Endodermal cell (in vitro differentiated cells): ENCODE measurements at regions not wholly inside any gene's neighbourhood (a gene's known extent, or its start where the extent isn't known, plus 50 kb on each side); places are given as distances from the start of the nearest gene placed in this dataset.
A peak's percentile ranks its signal among the peaks of the same experiment; 100 is the strongest.
"Not testable (repeated sequence)": the region's sequence is repeated elsewhere in the genome, so short reads cannot be mapped to it uniquely, and the experiment has no call there.

Source experiments
- DNase-seq: peaks from one replicate; pipeline ENCODE4 v3.0.0-alpha.2; 2017
- H3K27ac ChIP-seq: 2 replicates; pipeline ENCODE4 v1.5.1; 2013; ENCODE audit warnings: mild to moderate bottlenecking, low read depth, low read length, moderate library complexity
- H3K27me3 ChIP-seq: 2 replicates; pipeline ENCODE4 v1.6.1; 2013; ENCODE audit warnings: mild to moderate bottlenecking, low read length, moderate library complexity; ENCODE audit not compliant: insufficient read depth, control insufficient read depth, poor library complexity, severe bottlenecking
- H3K36me3 ChIP-seq: 2 replicates; pipeline ENCODE4 v1.7.0; 2013; ENCODE audit warnings: mild to moderate bottlenecking, low read length, moderate library complexity; ENCODE audit not compliant: control insufficient read depth, insufficient read depth
- H3K4me1 ChIP-seq: one replicate; pipeline ENCODE4 v1.7.0; 2013; ENCODE audit warnings: low read length; ENCODE audit not compliant: control insufficient read depth, insufficient read depth
- H3K4me3 ChIP-seq: 2 replicates; pipeline ENCODE4 v1.5.1; 2013; ENCODE audit warnings: mild to moderate bottlenecking, low read length, moderate library complexity
- H3K9ac ChIP-seq: 2 replicates; pipeline ENCODE4 v1.6.1; 2013; ENCODE audit warnings: mild to moderate bottlenecking, low read length, moderate library complexity; ENCODE audit not compliant: poor library complexity, severe bottlenecking; ENCODE audit errors: extremely low read depth
- H3K9me3 ChIP-seq: 2 replicates; pipeline ENCODE4 v1.6.1; 2013; ENCODE audit warnings: mild to moderate bottlenecking, low read length, moderate library complexity; ENCODE audit not compliant: control insufficient read depth
- H3K27ac Mint-ChIP-seq: 2 replicates; pipeline ENCODE4 v1.8.0; 2020; ENCODE audit warnings: mixed read lengths
- H3K27me3 Mint-ChIP-seq: 2 replicates; pipeline ENCODE4 v1.8.0; 2021; ENCODE audit warnings: mild to moderate bottlenecking, mixed read lengths; ENCODE audit not compliant: insufficient read depth
- H3K36me3 Mint-ChIP-seq: 2 replicates; pipeline ENCODE4 v1.8.0; 2020; ENCODE audit warnings: low read depth, mixed read lengths
- H3K4me1 Mint-ChIP-seq: 2 replicates; pipeline ENCODE4 v1.8.0; 2020; ENCODE audit warnings: mixed read lengths
- H3K4me3 Mint-ChIP-seq: 2 replicates; pipeline ENCODE4 v1.8.0; 2020; ENCODE audit warnings: mild to moderate bottlenecking, moderate library complexity, mixed read lengths
- H3K9me3 Mint-ChIP-seq: 2 replicates; pipeline ENCODE4 v1.8.0; 2020; ENCODE audit warnings: mild to moderate bottlenecking, mixed read lengths
- whole genome bisulfite sequencing, 2 experiments: methylation state at CpG; one replicate each; pipeline versions ENCODE4 v1.1.5 to v1.1.7; 2013; ENCODE audit warnings: missing lambda C conversion rate in 2 of 2, mixed read lengths in 1 of 2; ENCODE audit not compliant: insufficient coverage in 1 of 2, insufficient read length in 1 of 2; 5-methylcytosine and 5-hydroxymethylcytosine counted together
- TF ChIP-seq, protein P1 (sequence below): fragments of 200-600 bp; sonication (generic); conservative IDR thresholded peaks from 2 replicates; pipeline ENCODE4 v1.5.0; 2021; ENCODE audit warnings: antibody characterized with exemption, mild to moderate bottlenecking

DNA sequence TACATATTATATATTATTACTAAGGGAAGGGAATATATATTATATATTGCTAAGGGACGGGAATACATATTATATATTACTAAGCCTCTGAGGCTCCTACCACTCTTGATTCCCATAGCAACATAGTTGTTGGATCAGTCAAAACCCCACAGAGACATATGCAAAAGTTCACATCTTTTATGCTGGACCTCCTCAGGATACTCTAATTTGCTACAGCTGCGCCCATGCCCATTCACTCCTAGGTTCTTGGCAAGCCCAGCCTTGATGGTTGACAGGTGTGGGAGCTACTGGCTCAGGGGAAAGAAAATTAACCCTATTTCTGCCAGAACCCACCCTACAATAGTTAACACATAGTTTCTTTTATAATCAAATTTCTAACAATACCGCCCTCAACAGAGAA lies 752.2 kb downstream of the TTLL7 start:
- not testable (repeated sequence) for H3K27ac Mint-ChIP-seq, H3K27ac ChIP-seq, H3K27me3 ChIP-seq, DNase-seq, H3K27me3 Mint-ChIP-seq, H3K36me3 ChIP-seq, H3K4me3 ChIP-seq, H3K4me3 Mint-ChIP-seq, H3K4me1 ChIP-seq, H3K4me1 Mint-ChIP-seq, H3K9me3 ChIP-seq, H3K9ac ChIP-seq
- Mint-ChIP-seq H3K9me3 (peaks cover 16% of the 10 kb centered on the region), H3K36me3 (peaks cover 11% of the 10 kb centered on the region)
- 94 to 100% methylated on average over 1 to 2 of the region's 3 CpGs for WGBS, 2 experiments

DNA sequence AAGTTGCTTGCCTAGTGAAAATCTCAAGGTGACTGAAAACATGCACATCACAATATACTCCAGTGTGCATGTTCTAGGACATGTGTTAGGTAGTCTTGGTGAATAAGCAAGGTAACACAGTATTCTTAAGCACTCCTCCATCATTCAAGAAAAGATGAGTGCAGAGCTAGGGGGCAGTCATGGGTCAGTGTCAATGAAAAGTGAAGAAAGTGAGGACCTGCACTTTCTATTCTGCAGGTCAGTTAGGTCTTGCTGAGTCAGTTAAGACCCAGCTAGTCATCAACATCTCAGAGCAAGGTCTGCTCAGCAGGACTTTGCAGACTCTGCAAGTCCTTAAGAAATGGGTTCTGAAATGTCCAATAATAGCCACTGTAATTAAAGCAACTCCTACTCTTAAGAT lies 754.1 kb downstream of the TTLL7 start:
- TF ChIP-seq, protein P1, sequence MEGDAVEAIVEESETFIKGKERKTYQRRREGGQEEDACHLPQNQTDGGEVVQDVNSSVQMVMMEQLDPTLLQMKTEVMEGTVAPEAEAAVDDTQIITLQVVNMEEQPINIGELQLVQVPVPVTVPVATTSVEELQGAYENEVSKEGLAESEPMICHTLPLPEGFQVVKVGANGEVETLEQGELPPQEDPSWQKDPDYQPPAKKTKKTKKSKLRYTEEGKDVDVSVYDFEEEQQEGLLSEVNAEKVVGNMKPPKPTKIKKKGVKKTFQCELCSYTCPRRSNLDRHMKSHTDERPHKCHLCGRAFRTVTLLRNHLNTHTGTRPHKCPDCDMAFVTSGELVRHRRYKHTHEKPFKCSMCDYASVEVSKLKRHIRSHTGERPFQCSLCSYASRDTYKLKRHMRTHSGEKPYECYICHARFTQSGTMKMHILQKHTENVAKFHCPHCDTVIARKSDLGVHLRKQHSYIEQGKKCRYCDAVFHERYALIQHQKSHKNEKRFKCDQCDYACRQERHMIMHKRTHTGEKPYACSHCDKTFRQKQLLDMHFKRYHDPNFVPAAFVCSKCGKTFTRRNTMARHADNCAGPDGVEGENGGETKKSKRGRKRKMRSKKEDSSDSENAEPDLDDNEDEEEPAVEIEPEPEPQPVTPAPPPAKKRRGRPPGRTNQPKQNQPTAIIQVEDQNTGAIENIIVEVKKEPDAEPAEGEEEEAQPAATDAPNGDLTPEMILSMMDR: peak; percentile 67
- H3K27me3 Mint-ChIP-seq, H3K27me3 ChIP-seq, H3K9me3 Mint-ChIP-seq, H3K36me3 ChIP-seq, H3K4me3 Mint-ChIP-seq, H3K4me3 ChIP-seq, H3K4me1 Mint-ChIP-seq, H3K36me3 Mint-ChIP-seq, H3K9ac ChIP-seq, H3K9me3 ChIP-seq, H3K27ac ChIP-seq, H3K4me1 ChIP-seq, H3K27ac Mint-ChIP-seq: not testable (repeated sequence)
- DNase-seq: peak; percentile 67

DNA sequence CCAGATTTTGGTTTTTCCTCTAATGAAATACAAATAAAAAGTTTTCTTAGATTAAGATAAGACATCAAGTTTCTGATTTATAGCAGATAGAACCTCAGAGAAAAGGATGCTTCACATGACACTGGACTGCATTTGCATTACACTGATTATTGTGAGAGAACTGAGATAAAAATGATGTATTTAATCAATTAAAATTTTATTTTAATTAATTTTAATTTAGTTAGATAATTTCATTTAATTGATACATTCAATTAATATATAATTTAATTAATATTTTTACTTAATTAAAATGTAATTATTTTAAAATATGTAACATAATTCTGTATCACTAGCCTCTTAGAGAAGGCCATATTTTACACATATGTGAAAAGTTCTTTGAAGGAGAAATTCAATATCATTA lies 759.4 kb downstream of the TTLL7 start:
- not testable (repeated sequence) for H3K4me3 Mint-ChIP-seq, H3K36me3 Mint-ChIP-seq, DNase-seq, H3K27ac Mint-ChIP-seq, H3K27me3 ChIP-seq, H3K9ac ChIP-seq, H3K27ac ChIP-seq, H3K9me3 Mint-ChIP-seq, H3K9me3 ChIP-seq, H3K4me1 ChIP-seq, H3K4me3 ChIP-seq, H3K36me3 ChIP-seq, H3K4me1 Mint-ChIP-seq, H3K27me3 Mint-ChIP-seq

DNA sequence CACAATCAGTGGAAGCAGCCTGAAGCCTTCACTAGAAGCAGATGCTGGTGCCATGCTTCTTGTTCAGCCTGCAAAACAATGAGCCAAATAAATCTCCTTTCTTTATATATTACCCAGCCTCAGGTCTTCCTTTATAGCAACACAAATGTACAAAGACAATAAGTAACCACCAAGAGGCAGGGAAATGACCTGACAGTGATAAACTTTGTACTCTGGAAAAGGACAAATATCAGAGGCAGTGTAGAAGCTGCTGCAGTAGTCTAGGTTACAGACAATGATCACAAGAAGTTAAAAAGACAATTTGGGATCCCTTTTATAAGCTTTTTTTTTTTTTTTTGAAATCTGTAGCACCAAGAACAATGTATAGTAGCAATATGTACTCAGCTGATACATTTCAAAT lies 760.3 kb downstream of the TTLL7 start:
- not testable (repeated sequence) for H3K36me3 Mint-ChIP-seq, H3K36me3 ChIP-seq, H3K27me3 ChIP-seq, H3K4me1 Mint-ChIP-seq, H3K27ac ChIP-seq, H3K9ac ChIP-seq, H3K4me1 ChIP-seq, H3K9me3 Mint-ChIP-seq, H3K4me3 Mint-ChIP-seq, H3K27me3 Mint-ChIP-seq, DNase-seq, H3K9me3 ChIP-seq, H3K27ac Mint-ChIP-seq, H3K4me3 ChIP-seq

DNA sequence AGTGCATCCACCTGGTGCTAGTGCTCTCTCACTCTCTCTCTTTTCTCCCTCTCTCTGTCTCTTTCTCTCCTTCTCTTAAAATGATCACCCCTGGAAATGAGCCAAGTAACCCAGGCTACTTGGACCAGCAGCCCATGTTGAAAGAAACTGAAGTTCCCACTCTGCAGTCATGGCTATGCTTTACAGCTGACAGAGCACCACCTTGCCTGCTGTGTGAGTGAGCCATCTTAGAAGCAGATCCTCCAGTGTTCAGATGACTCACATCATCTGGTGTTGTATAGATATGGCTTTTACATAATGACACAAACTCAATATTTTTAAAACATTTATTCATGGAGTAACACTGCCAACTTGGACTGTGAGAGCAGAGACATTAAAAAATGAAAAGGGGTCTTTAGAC lies 779.1 kb downstream of the TTLL7 start:
- not testable (repeated sequence) for H3K4me3 Mint-ChIP-seq, H3K9ac ChIP-seq, H3K27ac Mint-ChIP-seq, DNase-seq, H3K9me3 Mint-ChIP-seq, H3K36me3 Mint-ChIP-seq, H3K36me3 ChIP-seq, H3K4me1 ChIP-seq, H3K27ac ChIP-seq, H3K4me3 ChIP-seq, H3K27me3 ChIP-seq, H3K27me3 Mint-ChIP-seq, H3K4me1 Mint-ChIP-seq, H3K9me3 ChIP-seq

DNA sequence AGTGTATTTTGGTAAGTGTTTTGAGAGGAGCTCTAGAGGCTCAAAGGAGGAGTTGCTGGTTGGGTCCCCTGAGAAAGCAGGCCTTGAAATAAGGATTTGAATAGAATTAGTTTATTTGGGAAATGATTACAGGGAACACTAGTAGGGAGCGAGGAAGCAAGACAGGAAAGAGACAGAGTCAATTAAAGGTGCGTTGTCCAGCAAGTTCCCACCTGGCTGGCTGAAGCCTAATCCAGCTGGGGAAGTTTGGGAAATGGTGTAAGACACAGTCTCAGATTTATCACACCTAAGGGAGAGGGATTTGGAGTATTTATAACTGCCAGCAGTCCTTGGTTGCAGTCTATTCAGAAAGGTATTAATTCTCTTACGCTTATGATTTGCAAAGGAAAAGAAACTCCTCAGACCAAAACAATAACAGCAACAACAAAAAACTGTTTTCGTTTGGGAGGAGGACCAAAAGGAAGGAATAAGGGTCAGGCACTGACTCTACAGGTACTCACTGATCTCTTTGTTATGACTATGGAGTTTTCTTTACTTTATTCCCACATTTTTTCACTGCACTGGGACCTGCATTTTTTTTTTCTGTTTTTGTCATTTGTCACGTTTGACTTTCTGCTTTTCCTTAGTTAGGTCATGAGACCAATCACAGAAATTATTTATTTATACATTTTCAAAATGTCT lies 780.8 kb downstream of the TTLL7 start:
- not testable (repeated sequence) for H3K4me1 Mint-ChIP-seq, H3K27me3 Mint-ChIP-seq, H3K9me3 ChIP-seq, H3K36me3 Mint-ChIP-seq, H3K4me3 ChIP-seq, H3K27me3 ChIP-seq, H3K9me3 Mint-ChIP-seq, H3K9ac ChIP-seq, H3K36me3 ChIP-seq, H3K27ac ChIP-seq, H3K4me3 Mint-ChIP-seq, H3K4me1 ChIP-seq
- DNase-seq: peak; percentile 48
- WGBS, 2 experiments: 56% methylated on average over 4 of the region's 5 CpGs; no CpG with 5 or more reads in 1 of the 2 experiments
- H3K27ac Mint-ChIP-seq: peak overlapping the region; percentile 12

DNA sequence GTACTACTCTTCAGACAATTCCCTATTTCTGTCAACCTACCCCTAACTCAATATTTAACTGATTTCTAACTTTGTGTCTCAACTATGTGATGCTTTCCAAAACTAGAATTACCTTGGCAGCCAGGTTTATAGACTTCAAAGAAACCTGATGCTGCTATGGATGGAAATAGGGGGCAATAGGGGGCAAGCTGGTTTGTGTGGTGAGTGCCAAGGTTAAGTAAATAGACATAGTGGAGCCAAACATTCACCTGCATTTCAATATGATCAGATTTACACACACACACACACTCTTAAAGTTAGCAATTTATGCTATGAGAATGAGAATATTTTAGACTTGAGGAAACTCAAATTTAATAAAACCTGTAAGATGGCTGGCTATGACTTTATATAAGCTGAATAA lies 784.6 kb downstream of the TTLL7 start:
- DNase-seq, H3K4me3 ChIP-seq, H3K9me3 ChIP-seq, H3K27ac ChIP-seq, H3K27ac Mint-ChIP-seq, H3K9ac ChIP-seq, H3K4me1 Mint-ChIP-seq, H3K36me3 Mint-ChIP-seq, H3K9me3 Mint-ChIP-seq, H3K4me1 ChIP-seq, H3K4me3 Mint-ChIP-seq, H3K36me3 ChIP-seq, H3K27me3 Mint-ChIP-seq, H3K27me3 ChIP-seq: not testable (repeated sequence)
